T47D (cell line): ENCODE measurements at regions not wholly inside any gene's neighbourhood (a gene's known extent, or its start where the extent isn't known, plus 50 kb on each side); places are given as distances from the start of the nearest gene placed in this dataset.

Experiments
- DNase-seq, 2 experiments: peaks; one replicate each; pipeline versions ENCODE4 v3.0.0 to v3.0.0-alpha.2; 2011 to 2012; ENCODE audit warnings: low read depth in 1 of 2, low spot score in 1 of 2
- JUND ChIP-seq: IDR thresholded peaks from 2 replicates; pipeline ENCODE4 v1.6.1; 2012; ENCODE audit warnings: low read depth
- in situ Hi-C: cut with HindIII; loops from 2 replicates; pipeline ENCODE4 v1.10.0; 2016; ENCODE audit warnings: low sequenced_read_pairs, low pct_unique_long_range_greater_than_20kb

GRCh38 chr6:40281402-40281801 is 305.8 kb downstream of the LRFN2 start:
- no peak for DNase-seq
- in situ Hi-C loops: no loop called here
- TF ChIP-seq JUND: no peak

GRCh38 chr6:40280231-40280630 is 306.9 kb downstream of the LRFN2 start:
- no peak for TF ChIP-seq JUND
- in situ Hi-C loops: no loop called here
- DNase-seq: no peak

GRCh38 chr6:40276141-40276540 is 311.0 kb downstream of the LRFN2 start:
- in situ Hi-C loops: no loop called here
- no peak for DNase-seq
- no peak for TF ChIP-seq JUND

GRCh38 chr6:40274058-40274457 is 313.1 kb downstream of the LRFN2 start:
- in situ Hi-C loops: no loop called here
- no peak for TF ChIP-seq JUND
- no peak for DNase-seq

- DNase-seq: no peak
- TF ChIP-seq JUND: no peak
- in situ Hi-C loops: no loop called here
These were observed 318.6 kb downstream of the LRFN2 start for GRCh38 chr6:40268614-40269013.

- DNase-seq: no peak
These were observed 319.0 kb downstream of the LRFN2 start for GRCh38 chr6:40268166-40268565.

GRCh38 chr6:40265615-40266014 is 321.5 kb downstream of the LRFN2 start:
- in situ Hi-C loops: no loop called here
- DNase-seq: no peak
- TF ChIP-seq JUND: no peak

More at GRCh38 chr6:40268166-40268565, 319.0 kb downstream of the LRFN2 start:
- no peak for TF ChIP-seq JUND
- in situ Hi-C loops: no loop called here

- no peak for TF ChIP-seq JUND
- DNase-seq: no peak
- in situ Hi-C loops: no loop called here
These were observed 323.2 kb downstream of the LRFN2 start for GRCh38 chr6:40263970-40264369.

GRCh38 chr6:40262363-40262762 is 324.8 kb downstream of the LRFN2 start:
- DNase-seq: no peak
- no peak for TF ChIP-seq JUND
- in situ Hi-C loops: no loop called here

GRCh38 chr6:40258531-40258930 is 324.3 kb upstream of the MOCS1 start:
- no peak for TF ChIP-seq JUND
- DNase-seq: no peak
- in situ Hi-C loops: no loop called here

- no peak for DNase-seq
- in situ Hi-C loops: no loop called here
These were observed 322.6 kb upstream of the MOCS1 start for GRCh38 chr6:40256831-40257230.

GRCh38 chr6:40256224-40256623 is 322.0 kb upstream of the MOCS1 start:
- no peak for TF ChIP-seq JUND
- no peak for DNase-seq
- in situ Hi-C loops: no loop called here

More at GRCh38 chr6:40256831-40257230, 322.6 kb upstream of the MOCS1 start:
- no peak for TF ChIP-seq JUND

GRCh38 chr6:40253420-40253819 is 319.2 kb upstream of the MOCS1 start:
- in situ Hi-C loops: no loop called here
- no peak for DNase-seq
- no peak for TF ChIP-seq JUND

- in situ Hi-C loops: no loop called here
- no peak for DNase-seq
- TF ChIP-seq JUND: no peak
These were observed 318.4 kb upstream of the MOCS1 start for GRCh38 chr6:40252531-40253258.
